GM12891 (cell line): ENCODE measurements at regions not wholly inside any gene's neighbourhood (a gene's known extent, or its start where the extent isn't known, plus 50 kb on each side); places are given as distances from the start of the nearest gene placed in this dataset.

ENCODE experiments used
- PAX5 ChIP-seq: IDR thresholded peaks from 2 replicates; pipeline ENCODE4 v1.6.1; 2011; ENCODE audit warnings: low read length, moderate library complexity, mild to moderate bottlenecking; ENCODE audit not compliant: insufficient read depth, severe bottlenecking
- POLR2A ChIP-seq: IDR thresholded peaks from 2 replicates; pipeline ENCODE4 v1.6.1; 2011; ENCODE audit warnings: low read depth, low read length, control low read depth
- POLR2AphosphoS5 ChIP-seq: IDR thresholded peaks from 2 replicates; pipeline ENCODE4 v1.6.1; 2011; ENCODE audit warnings: low read depth, low read length, control low read depth
- POU2F2 ChIP-seq: IDR thresholded peaks from 2 replicates; pipeline ENCODE4 v1.6.1; 2011; ENCODE audit warnings: low read depth, mild to moderate bottlenecking, control low read depth, low read length, moderate library complexity
- SPI1 ChIP-seq: IDR thresholded peaks from 2 replicates; pipeline ENCODE4 v1.6.1; 2011; ENCODE audit warnings: low read depth, low read length, control low read depth
- TAF1 ChIP-seq: IDR thresholded peaks from 2 replicates; pipeline ENCODE4 v1.6.1; 2011; ENCODE audit warnings: low read depth, low read length, control low read depth

DNA sequence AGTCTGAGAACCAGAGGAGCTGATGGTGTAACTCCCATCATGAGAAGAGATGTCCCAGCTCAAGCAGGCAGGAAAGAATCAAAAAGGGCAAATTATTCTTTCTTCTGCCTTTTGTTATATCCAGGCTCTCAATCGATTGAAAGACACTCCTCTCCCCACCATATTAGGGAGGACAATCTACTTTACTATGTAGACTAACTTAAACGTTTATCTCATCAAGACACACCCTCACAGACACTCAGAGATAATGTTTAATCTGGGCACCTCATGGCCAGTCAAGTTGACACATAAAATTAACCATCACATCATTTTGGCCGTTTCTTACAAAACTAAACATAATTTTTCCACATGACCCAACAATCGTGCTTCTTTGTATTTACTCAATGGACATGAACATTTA, 534.3 kb upstream of the RORB start:
- no peak for TF ChIP-seq TAF1
- no peak for TF ChIP-seq POLR2A
- TF ChIP-seq POLR2AphosphoS5: no peak
- no peak for TF ChIP-seq SPI1
- no peak for TF ChIP-seq PAX5
- TF ChIP-seq POU2F2: no peak
